ENCODE measurements at regions not wholly inside any gene's neighbourhood (a gene's known extent, or its start where the extent isn't known, plus 50 kb on each side); places are given as distances from the start of the nearest gene placed in this dataset.
A peak's percentile ranks its signal among the peaks of the same experiment; 100 is the strongest.

- no peaks in the 10 kb centered on the region for H3K9me3 Mint-ChIP-seq (ENCODE audit: low read depth)
- H3K4me3 Mint-ChIP-seq (ENCODE audit: low read depth): no peak overlapping the region
- H3K27me3 Mint-ChIP-seq: no peaks in the 10 kb centered on the region
- H3K36me3 Mint-ChIP-seq (ENCODE audit: insufficient read depth): no peaks in the 10 kb centered on the region
- peaks cover 15% of the 10 kb centered on the region for H3K4me1 Mint-ChIP-seq (ENCODE audit: low read depth)
- TF ChIP-seq CTCF (IDR thresholded peaks at IDR 0.05; ENCODE audit: unreplicated experiment): no peak
- no peak for DNase-seq (ENCODE audit: low spot score, unreplicated experiment)
- H3K27ac Mint-ChIP-seq: no peak overlapping the region
Measured at GRCh38 chr7:116423499-116423898, 76.0 kb upstream of the CAV2 start.

- H3K27ac Mint-ChIP-seq: no peak overlapping the region
- no peak for DNase-seq (ENCODE audit: low spot score, unreplicated experiment)
- no peaks in the 10 kb centered on the region for H3K27me3 Mint-ChIP-seq
- no peaks in the 10 kb centered on the region for H3K36me3 Mint-ChIP-seq (ENCODE audit: insufficient read depth)
- no peak for TF ChIP-seq CTCF (IDR thresholded peaks at IDR 0.05; ENCODE audit: unreplicated experiment)
- H3K9me3 Mint-ChIP-seq (ENCODE audit: low read depth): no peaks in the 10 kb centered on the region
- H3K4me3 Mint-ChIP-seq (ENCODE audit: low read depth): no peak overlapping the region
- H3K4me1 Mint-ChIP-seq (ENCODE audit: low read depth): peaks cover 12% of the 10 kb centered on the region
Measured at GRCh38 chr7:116425647-116426209, 73.8 kb upstream of the CAV2 start.

GRCh38 chr7:116426428-116427156 lies 72.9 kb upstream of the CAV2 start:
- no peak for DNase-seq (ENCODE audit: low spot score, unreplicated experiment)
- Mint-ChIP-seq H3K27me3 (no peaks in the 10 kb centered on the region), H3K36me3 (ENCODE audit: insufficient read depth) (no peaks in the 10 kb centered on the region), H3K4me1 (ENCODE audit: low read depth) (peaks cover 7% of the 10 kb centered on the region), H3K27ac (no peak overlapping the region), H3K9me3 (ENCODE audit: low read depth) (no peaks in the 10 kb centered on the region), H3K4me3 (ENCODE audit: low read depth) (no peak overlapping the region)
- no peak for TF ChIP-seq CTCF (IDR thresholded peaks at IDR 0.05; ENCODE audit: unreplicated experiment)

- H3K4me3 Mint-ChIP-seq (ENCODE audit: low read depth): no peak overlapping the region
- H3K4me1 Mint-ChIP-seq (ENCODE audit: low read depth): no peaks in the 10 kb centered on the region
- peak overlapping the region; percentile 59 for H3K27ac Mint-ChIP-seq
- no peaks in the 10 kb centered on the region for H3K27me3 Mint-ChIP-seq
- H3K9me3 Mint-ChIP-seq (ENCODE audit: low read depth): no peaks in the 10 kb centered on the region
- no peaks in the 10 kb centered on the region for H3K36me3 Mint-ChIP-seq (ENCODE audit: insufficient read depth)
- no peak for DNase-seq (ENCODE audit: low spot score, unreplicated experiment)
- no peak for TF ChIP-seq CTCF (IDR thresholded peaks at IDR 0.05; ENCODE audit: unreplicated experiment)
Measured at GRCh38 chr7:116429986-116430619, 69.4 kb upstream of the CAV2 start.

GRCh38 chr7:116431787-116432526 lies 67.6 kb upstream of the CAV2 start:
- Mint-ChIP-seq H3K4me1 (ENCODE audit: low read depth) (no peaks in the 10 kb centered on the region), H3K27ac (no peak overlapping the region), H3K36me3 (ENCODE audit: insufficient read depth) (no peaks in the 10 kb centered on the region), H3K27me3 (no peaks in the 10 kb centered on the region), H3K9me3 (ENCODE audit: low read depth) (no peaks in the 10 kb centered on the region), H3K4me3 (ENCODE audit: low read depth) (no peak overlapping the region)
- TF ChIP-seq CTCF (IDR thresholded peaks at IDR 0.05; ENCODE audit: unreplicated experiment): no peak
- DNase-seq (ENCODE audit: low spot score, unreplicated experiment): no peak
